Heart left ventricle (tissue), 16 donors: ENCODE measurements at regions not wholly inside any gene's neighbourhood (a gene's known extent, or its start where the extent isn't known, plus 50 kb on each side); places are given as distances from the start of the nearest gene placed in this dataset.

Experiments used
- ATAC-seq, 4 donors: fragments of 200-7000 bp; cut with Tn5 transposase; one replicate each; pipeline ENCODE4 v1.9.1; 2020 to 2022; ENCODE audit warnings: moderate library complexity in 4 of 4, mild to moderate bottlenecking in 3 of 4, moderate number of reproducible peaks in 1 of 4
- DNase-seq, 5 donors: peaks; one replicate each; pipeline ENCODE4 v3.0.0-alpha.2; 2020
- H3K27ac ChIP-seq, 12 donors: fragments of 200-600 bp; sonication (generic) in 4 of 12; one replicate each; pipeline versions ENCODE4 v1.5.0 to v1.8.0; 2016 to 2022; ENCODE audit warnings: mild to moderate bottlenecking in 2 of 12
- H3K27me3 ChIP-seq, 9 donors: fragments of 200-600 bp; sonication (generic) in 2 of 9; one replicate each; pipeline versions ENCODE4 v1.5.1 to v1.8.0; 2016 to 2022; ENCODE audit warnings: mild to moderate bottlenecking in 3 of 9
- H3K36me3 ChIP-seq, 9 donors: fragments of 200-600 bp; sonication (generic) in 2 of 9; one replicate each; pipeline versions ENCODE4 v1.5.0 to v1.8.0; 2018 to 2022; ENCODE audit warnings: mild to moderate bottlenecking in 2 of 9
- H3K4me1 ChIP-seq, 12 donors: fragments of 200-600 bp; sonication (generic) in 4 of 12; one replicate each; pipeline versions ENCODE4 v1.5.0 to v1.8.0; 2016 to 2022; ENCODE audit warnings: mild to moderate bottlenecking in 3 of 12
- H3K4me3 ChIP-seq, 12 donors: fragments of 200-600 bp; sonication (generic) in 4 of 12; one replicate each; pipeline versions ENCODE4 v1.5.0 to v1.8.0; 2017 to 2022; ENCODE audit warnings: mild to moderate bottlenecking in 9 of 12, moderate library complexity in 4 of 12
- H3K9me3 ChIP-seq, 12 donors: fragments of 200-600 bp; sonication (generic) in 4 of 12; one replicate each; pipeline versions ENCODE4 v1.5.0 to v1.8.0; 2016 to 2022; ENCODE audit warnings: mild to moderate bottlenecking in 1 of 12
- CTCF ChIP-seq, 12 donors: fragments of 200-600 bp; sonication (generic) in 4 of 12; IDR thresholded peaks; one replicate each; pipeline versions ENCODE4 v1.5.0 to v1.8.0; 2018 to 2022; ENCODE audit warnings: antibody characterized with exemption in 12 of 12, mild to moderate bottlenecking in 5 of 12
- POLR2A ChIP-seq, 2 donors: fragments of 450-650 bp; IDR thresholded peaks; one replicate each; pipeline ENCODE4 v1.6.1; 2017; ENCODE audit warnings: antibody characterized with exemption in 2 of 2, mild to moderate bottlenecking in 2 of 2, moderate library complexity in 2 of 2
- WGBS, 4 donors: extraction: QIAGEN DNeasy Blood & Tissue Kit in 2 of 4; methylation state at CpG; one replicate each; pipeline versions ENCODE4 v1.1.5 to v1.1.7; 2013 to 2018; 5-methylcytosine and 5-hydroxymethylcytosine counted together
- intact Hi-C, 10 donors: fragments of 100-400 bp; cut with DNase I; formaldehyde crosslinking; loops; one replicate each; pipeline versions ENCODE4 v1.11.1 to v1.14.2; 2022
- donor health status: ischemic (EF 13 %, LVEDD 7.1; RV severe dilation, severe dysfunction).
- donor health status: healthy with polysubstance abuse.
- donor health status: DM: no; HTN: yes; CAD: no.
- donor health status: DM: no; HTN: no; CAD: no.
- donor health status: ischemic (EF 25% LVEDD 6.9; RV normal size, moderate dysfunction).
- donor health status: ischemic (EF 25% LVEDD 5.7; RV mildly dilated, moderate dysfunction).
- donor health status: healthy.
- donor health status: DM: yes; HTN: yes; CAD: no.
- donor health status: ischemic (EF 35%, LVEDD 5.7; RV mildly dilated, moderate dysfunction).
- donor health status: nonischemic (EF 11% LVEDD 7.7; RV severe dilation, severe dysfunction).
- donor health status: DM: yes; HTN: yes; CAD: no.
- donor health status: PGD.
- donor health status: ischemic (EF 29% LVEDD 5.4; RV normal size, mild dysfunction).
- donor health status: nonischemic (EF 23%, LVEDD 6.1; RV moderate dilation, normal function).

- no peak overlapping the region for H3K27ac ChIP-seq
- no peak overlapping the region for H3K4me3 ChIP-seq
- WGBS, 4 donors, result 40 to 63% (median 52%) methylated on average over 1 of the region's 1 CpG
- no peaks in the 10 kb centered on the region for H3K27me3 ChIP-seq
- no peak for TF ChIP-seq CTCF (IDR thresholded peaks at IDR 0.05)
- TF ChIP-seq POLR2A (IDR thresholded peaks at IDR 0.05), result no peak
- no peak for DNase-seq
- H3K4me1 ChIP-seq, result peaks cover 0 to 5% (median 0%) of the 10 kb centered on the region in 12 donors
- H3K36me3 ChIP-seq, result no peaks in the 10 kb centered on the region
- intact Hi-C loops, result no loop called here
- peak; percentile 29 to 64 (median 56) for ATAC-seq
- H3K9me3 ChIP-seq, result peaks cover 0 to 29% (median 4%) of the 10 kb centered on the region in 12 donors
Observed at GRCh38 chr11:103749158-103749557, 287.3 kb upstream of the DDI1 start.

- H3K27ac ChIP-seq, result no peak overlapping the region
- no peaks in the 10 kb centered on the region for H3K36me3 ChIP-seq
- H3K4me3 ChIP-seq, result no peak overlapping the region
- intact Hi-C loops, result no loop called here
- peaks cover 0 to 14% (median 2%) of the 10 kb centered on the region in 12 donors for H3K4me1 ChIP-seq
- H3K9me3 ChIP-seq, result no peaks in the 10 kb centered on the region
- ATAC-seq (no peak), DNase-seq (no peak)
- H3K27me3 ChIP-seq, result no peaks in the 10 kb centered on the region
- no peak for TF ChIP-seq CTCF (IDR thresholded peaks at IDR 0.05)
- TF ChIP-seq POLR2A (IDR thresholded peaks at IDR 0.05), result no peak
Observed at GRCh38 chr11:103768816-103769215, 267.6 kb upstream of the DDI1 start.

GRCh38 chr11:103773059-103773458 lies 263.4 kb upstream of the DDI1 start:
- WGBS, 4 donors, result 29 to 44% (median 36%) methylated on average over 2 of the region's 2 CpGs
- ATAC-seq, result peak; percentile 49 to 77 (median 64)
- no peak overlapping the region for H3K4me3 ChIP-seq

GRCh38 chr11:103773537-103773936 lies 262.9 kb upstream of the DDI1 start:
- 85 to 90% (median 86%) methylated on average over 13 of the region's 13 CpGs for WGBS, 4 donors

More at GRCh38 chr11:103773059-103773458, 263.4 kb upstream of the DDI1 start:
- Histone ChIP-seq H3K4me1 (peaks cover 0 to 14% (median 2%) of the 10 kb centered on the region in 12 donors), H3K27ac (peak overlapping the region in 5 of 12 donors; percentile 32 to 57 (median 39)), H3K9me3 (no peaks in the 10 kb centered on the region), H3K27me3 (no peaks in the 10 kb centered on the region), H3K36me3 (no peaks in the 10 kb centered on the region)
- no peak for DNase-seq
- intact Hi-C loops, result no loop called here
- TF ChIP-seq POLR2A (IDR thresholded peaks at IDR 0.05), result no peak

More at GRCh38 chr11:103773537-103773936, 262.9 kb upstream of the DDI1 start:
- peak overlapping the region in 5 of 12 donors; percentile 18 to 56 (median 32) for H3K27ac ChIP-seq
- no peak overlapping the region for H3K4me3 ChIP-seq
- DNase-seq (no peak), ATAC-seq (peak in 1 of 4 donors; percentile 16)
- TF ChIP-seq CTCF (IDR thresholded peaks at IDR 0.05) (no peak), POLR2A (IDR thresholded peaks at IDR 0.05) (no peak)
- H3K27me3 ChIP-seq, result no peaks in the 10 kb centered on the region
- no peaks in the 10 kb centered on the region for H3K36me3 ChIP-seq
- H3K9me3 ChIP-seq, result no peaks in the 10 kb centered on the region
- peaks cover 0 to 14% (median 2%) of the 10 kb centered on the region in 12 donors for H3K4me1 ChIP-seq
- intact Hi-C loops, result no loop called here
